ENCODE measurements at regions not wholly inside any gene's neighbourhood (a gene's known extent, or its start where the extent isn't known, plus 50 kb on each side); places are given as distances from the start of the nearest gene placed in this dataset.

DNA sequence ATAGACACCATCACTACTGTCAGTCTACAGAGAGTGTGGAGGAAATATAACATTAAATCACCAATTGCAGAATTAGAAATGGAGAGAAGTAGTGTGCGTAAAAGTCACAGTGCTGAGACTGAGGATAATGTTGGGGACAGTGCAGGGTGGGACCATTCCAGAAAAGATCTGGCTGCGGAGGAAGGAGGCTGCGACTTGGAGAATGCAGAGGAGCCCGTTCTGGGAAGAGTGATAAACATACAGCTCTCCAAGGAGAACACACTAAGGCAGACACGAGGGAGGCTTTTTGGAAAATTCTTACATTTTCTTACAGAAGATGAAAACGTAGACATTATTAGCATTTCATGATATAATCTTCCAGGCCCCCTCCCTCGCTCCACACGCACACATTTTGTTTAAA is 337.8 kb downstream of the IRS2 start:
- TF ChIP-seq EZH2 (IDR thresholded peaks at IDR 0.05) (no peak), ZBTB33 (IDR thresholded peaks at IDR 0.05; ENCODE audit: extremely low read depth, insufficient replicate concordance, low read length) (no peak), FOSL1 (IDR thresholded peaks at IDR 0.05; ENCODE audit: low read depth) (no peak), SRF (IDR thresholded peaks at IDR 0.05; ENCODE audit: low read depth) (no peak), CEBPB (IDR thresholded peaks at IDR 0.05; ENCODE audit: low read depth) (no peak), SP1 (IDR thresholded peaks at IDR 0.05; ENCODE audit: low read depth) (no peak), ELF1 (IDR thresholded peaks at IDR 0.05; ENCODE audit: borderline replicate concordance, low read depth) (no peak), SIN3A (IDR thresholded peaks at IDR 0.05; ENCODE audit: low read depth) (no peak), ZNF274 (IDR thresholded peaks at IDR 0.05; ENCODE audit: low read depth, low read length) (no peak), JUND (IDR thresholded peaks at IDR 0.05) (no peak), TCF7L2 (IDR thresholded peaks at IDR 0.05; ENCODE audit: borderline replicate concordance, extremely low read depth, insufficient read depth, insufficient read length) (no peak), POLR2A (IDR thresholded peaks at IDR 0.05; ENCODE audit: borderline replicate concordance, extremely low read depth, insufficient read depth, insufficient read length) (no peak), POLR2AphosphoS5 (IDR thresholded peaks at IDR 0.05; ENCODE audit: low read depth, low read length) (no peak), ZFX (IDR thresholded peaks at IDR 0.05) (no peak), EZH2phosphoT487 (IDR thresholded peaks at IDR 0.05; ENCODE audit: borderline replicate concordance) (no peak)
- TF ChIP-seq, protein P1, sequence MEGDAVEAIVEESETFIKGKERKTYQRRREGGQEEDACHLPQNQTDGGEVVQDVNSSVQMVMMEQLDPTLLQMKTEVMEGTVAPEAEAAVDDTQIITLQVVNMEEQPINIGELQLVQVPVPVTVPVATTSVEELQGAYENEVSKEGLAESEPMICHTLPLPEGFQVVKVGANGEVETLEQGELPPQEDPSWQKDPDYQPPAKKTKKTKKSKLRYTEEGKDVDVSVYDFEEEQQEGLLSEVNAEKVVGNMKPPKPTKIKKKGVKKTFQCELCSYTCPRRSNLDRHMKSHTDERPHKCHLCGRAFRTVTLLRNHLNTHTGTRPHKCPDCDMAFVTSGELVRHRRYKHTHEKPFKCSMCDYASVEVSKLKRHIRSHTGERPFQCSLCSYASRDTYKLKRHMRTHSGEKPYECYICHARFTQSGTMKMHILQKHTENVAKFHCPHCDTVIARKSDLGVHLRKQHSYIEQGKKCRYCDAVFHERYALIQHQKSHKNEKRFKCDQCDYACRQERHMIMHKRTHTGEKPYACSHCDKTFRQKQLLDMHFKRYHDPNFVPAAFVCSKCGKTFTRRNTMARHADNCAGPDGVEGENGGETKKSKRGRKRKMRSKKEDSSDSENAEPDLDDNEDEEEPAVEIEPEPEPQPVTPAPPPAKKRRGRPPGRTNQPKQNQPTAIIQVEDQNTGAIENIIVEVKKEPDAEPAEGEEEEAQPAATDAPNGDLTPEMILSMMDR (IDR thresholded peaks at IDR 0.05 in 2 of 3, conservative IDR thresholded peaks at IDR 0.05 in 1 of 3; ENCODE audit: borderline replicate concordance in 1 of 3, insufficient read depth in 1 of 3, low read depth in 2 of 3, low read length in 2 of 3), result no peak
- TF ChIP-seq, protein P2, sequence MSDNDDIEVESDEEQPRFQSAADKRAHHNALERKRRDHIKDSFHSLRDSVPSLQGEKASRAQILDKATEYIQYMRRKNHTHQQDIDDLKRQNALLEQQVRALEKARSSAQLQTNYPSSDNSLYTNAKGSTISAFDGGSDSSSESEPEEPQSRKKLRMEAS (IDR thresholded peaks at IDR 0.05), result no peak
- TF ChIP-seq, protein P3, sequence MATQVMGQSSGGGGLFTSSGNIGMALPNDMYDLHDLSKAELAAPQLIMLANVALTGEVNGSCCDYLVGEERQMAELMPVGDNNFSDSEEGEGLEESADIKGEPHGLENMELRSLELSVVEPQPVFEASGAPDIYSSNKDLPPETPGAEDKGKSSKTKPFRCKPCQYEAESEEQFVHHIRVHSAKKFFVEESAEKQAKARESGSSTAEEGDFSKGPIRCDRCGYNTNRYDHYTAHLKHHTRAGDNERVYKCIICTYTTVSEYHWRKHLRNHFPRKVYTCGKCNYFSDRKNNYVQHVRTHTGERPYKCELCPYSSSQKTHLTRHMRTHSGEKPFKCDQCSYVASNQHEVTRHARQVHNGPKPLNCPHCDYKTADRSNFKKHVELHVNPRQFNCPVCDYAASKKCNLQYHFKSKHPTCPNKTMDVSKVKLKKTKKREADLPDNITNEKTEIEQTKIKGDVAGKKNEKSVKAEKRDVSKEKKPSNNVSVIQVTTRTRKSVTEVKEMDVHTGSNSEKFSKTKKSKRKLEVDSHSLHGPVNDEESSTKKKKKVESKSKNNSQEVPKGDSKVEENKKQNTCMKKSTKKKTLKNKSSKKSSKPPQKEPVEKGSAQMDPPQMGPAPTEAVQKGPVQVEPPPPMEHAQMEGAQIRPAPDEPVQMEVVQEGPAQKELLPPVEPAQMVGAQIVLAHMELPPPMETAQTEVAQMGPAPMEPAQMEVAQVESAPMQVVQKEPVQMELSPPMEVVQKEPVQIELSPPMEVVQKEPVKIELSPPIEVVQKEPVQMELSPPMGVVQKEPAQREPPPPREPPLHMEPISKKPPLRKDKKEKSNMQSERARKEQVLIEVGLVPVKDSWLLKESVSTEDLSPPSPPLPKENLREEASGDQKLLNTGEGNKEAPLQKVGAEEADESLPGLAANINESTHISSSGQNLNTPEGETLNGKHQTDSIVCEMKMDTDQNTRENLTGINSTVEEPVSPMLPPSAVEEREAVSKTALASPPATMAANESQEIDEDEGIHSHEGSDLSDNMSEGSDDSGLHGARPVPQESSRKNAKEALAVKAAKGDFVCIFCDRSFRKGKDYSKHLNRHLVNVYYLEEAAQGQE (IDR thresholded peaks at IDR 0.05; ENCODE audit: low read depth), result no peak
- Histone ChIP-seq H3K4me3 (replicated peaks in 1 of 2; ENCODE audit: low read depth in 1 of 2, low read length in 2 of 2) (no peak overlapping the region), H3K36me3 (ENCODE audit: control insufficient read depth in 1 of 2, insufficient read depth in 2 of 2, low read length in 2 of 2) (no peaks in the 10 kb centered on the region), H3K9me2 (ENCODE audit: insufficient read depth) (no peaks in the 10 kb centered on the region), H4K20me1 (ENCODE audit: insufficient read depth) (no peaks in the 10 kb centered on the region), H3K4me2 (ENCODE audit: low read length) (no peak overlapping the region), H3K79me2 (ENCODE audit: insufficient read depth, low read length) (no peaks in the 10 kb centered on the region), H3K27me3 (ENCODE audit: insufficient read depth, low read length) (no peaks in the 10 kb centered on the region), H2AFZ (ENCODE audit: low read depth, low read length, poor library complexity, severe bottlenecking) (no peak overlapping the region), H3K4me1 (ENCODE audit: control insufficient read depth in 1 of 2, insufficient read depth in 2 of 2, low read length in 2 of 2) (no peaks in the 10 kb centered on the region), H3K9me3 (ENCODE audit: control insufficient read depth in 1 of 2, insufficient read depth in 1 of 2, low read depth in 1 of 2, low read length in 2 of 2) (no peaks in the 10 kb centered on the region), H3K9ac (ENCODE audit: low read length) (no peak overlapping the region), H3K27ac (ENCODE audit: low read depth, low read length) (no peak overlapping the region)
- BruUV-seq (replicated peaks), result no TSS peak
- DNase-seq (ENCODE audit: low read depth, low spot score), result no peak
- POLR2A ChIA-PET, result no interaction called here
- RAD21 ChIA-PET (ENCODE audit: low non-redundant PET in 1 of 2, low total read pairs in 2 of 2, uncharacterized antibody in 2 of 2, unreplicated experiment in 2 of 2), result no interaction called here
- intact Hi-C loops (cut with micrococcal nuclease), result no loop called here
- CTCF ChIA-PET, result no interaction called here
- no peak for ATAC-seq

Data from HCT116 (cell line).